ENCODE measurements at regions not wholly inside any gene's neighbourhood (a gene's known extent, or its start where the extent isn't known, plus 50 kb on each side); places are given as distances from the start of the nearest gene placed in this dataset.

- TF ChIP-seq ZNF263 (CRISPR knock-in tag; IDR thresholded peaks at IDR 0.05; ENCODE audit: low read depth) (no peak), CTCF (IDR thresholded peaks at IDR 0.05) (no peak), NR1H2 (CRISPR knock-in tag; IDR thresholded peaks at IDR 0.05) (no peak)
- TF ChIP-seq, protein P1, sequence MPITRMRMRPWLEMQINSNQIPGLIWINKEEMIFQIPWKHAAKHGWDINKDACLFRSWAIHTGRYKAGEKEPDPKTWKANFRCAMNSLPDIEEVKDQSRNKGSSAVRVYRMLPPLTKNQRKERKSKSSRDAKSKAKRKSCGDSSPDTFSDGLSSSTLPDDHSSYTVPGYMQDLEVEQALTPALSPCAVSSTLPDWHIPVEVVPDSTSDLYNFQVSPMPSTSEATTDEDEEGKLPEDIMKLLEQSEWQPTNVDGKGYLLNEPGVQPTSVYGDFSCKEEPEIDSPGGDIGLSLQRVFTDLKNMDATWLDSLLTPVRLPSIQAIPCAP (CRISPR knock-in tag; IDR thresholded peaks at IDR 0.05) = no peak
Observed at GRCh38 chr6:150664091-150664490, 64.4 kb downstream of the PLEKHG1 start.
